OCI-LY7 (cell line): ENCODE measurements at regions not wholly inside any gene's neighbourhood (a gene's known extent, or its start where the extent isn't known, plus 50 kb on each side); places are given as distances from the start of the nearest gene placed in this dataset.

Experiments used
- CTCF ChIP-seq: fragments of 200-600 bp; sonication (generic); conservative IDR thresholded peaks from 2 replicates; pipeline ENCODE4 v1.5.1; 2014; ENCODE audit warnings: mild to moderate bottlenecking, antibody characterized with exemption, low read length, moderate library complexity, mixed read lengths
- EZH2phosphoT487 ChIP-seq: fragments of 200-600 bp; sonication (generic); IDR thresholded peaks from 2 replicates; pipeline ENCODE4 v1.6.1; 2018; ENCODE audit warnings: low read depth, borderline replicate concordance, mild to moderate bottlenecking, mixed run types, antibody characterized with exemption, low read length, moderate library complexity, mixed read lengths

GRCh38 chr12:58378028-58378427, 436.7 kb downstream of the ATP23 start:
- TF ChIP-seq CTCF = no peak
- no peak for TF ChIP-seq EZH2phosphoT487
